GM23338 (cell line): ENCODE measurements at regions not wholly inside any gene's neighbourhood (a gene's known extent, or its start where the extent isn't known, plus 50 kb on each side); places are given as distances from the start of the nearest gene placed in this dataset.

Experiments used
- ATAC-seq: fragments of 200-7000 bp; cut with Tn5 transposase; 3 replicates; pipeline ENCODE4 v1.9.1; 2020
- DNase-seq: peaks from one replicate; pipeline ENCODE4 v3.0.0-alpha.2; 2015; ENCODE audit warnings: low spot score
- H2AFZ ChIP-seq: fragments of 200-600 bp; sonication (generic); 2 replicates; pipeline ENCODE4 v1.8.0; 2016; ENCODE audit warnings: antibody characterized with exemption, mild to moderate bottlenecking, moderate library complexity
- H3F3A ChIP-seq: fragments of 200-600 bp; sonication (generic); replicated peaks from 2 replicates; pipeline ENCODE4 v1.8.0; 2017; ENCODE audit warnings: antibody characterized with exemption, mixed run types, low read depth
- H3K27ac ChIP-seq: fragments of 200-600 bp; sonication (generic); 2 replicates; pipeline ENCODE4 v1.6.1; 2016; ENCODE audit warnings: low read depth
- H3K27me3 ChIP-seq: fragments of 200-600 bp; sonication (generic); 2 replicates; pipeline ENCODE4 v1.8.0; 2016; ENCODE audit warnings: mild to moderate bottlenecking, mixed run types, moderate library complexity; ENCODE audit not compliant: insufficient read depth
- H3K36me3 ChIP-seq: fragments of 200-600 bp; sonication (generic); 2 replicates; pipeline ENCODE4 v1.8.0; 2016; ENCODE audit warnings: mild to moderate bottlenecking; ENCODE audit not compliant: insufficient read depth
- H3K4me1 ChIP-seq: fragments of 200-600 bp; sonication (generic); 2 replicates; pipeline ENCODE4 v1.8.0; 2016; ENCODE audit warnings: mild to moderate bottlenecking, moderate library complexity; ENCODE audit not compliant: insufficient read depth
- H3K4me2 ChIP-seq: fragments of 200-600 bp; sonication (generic); 2 replicates; pipeline ENCODE4 v1.7.1; 2017; ENCODE audit warnings: mixed run types
- H3K4me3 ChIP-seq: fragments of 200-600 bp; sonication (generic); 2 replicates; pipeline ENCODE4 v1.6.1; 2016; ENCODE audit warnings: mixed run types
- H3K79me2 ChIP-seq: fragments of 200-600 bp; sonication (generic); replicated peaks from 2 replicates; pipeline ENCODE4 v1.8.0; 2017; ENCODE audit warnings: mild to moderate bottlenecking; ENCODE audit not compliant: insufficient read depth
- H3K9me2 ChIP-seq: fragments of 200-600 bp; sonication (generic); 2 replicates; pipeline ENCODE4 v1.8.0; 2017; ENCODE audit not compliant: insufficient read depth
- H4K20me1 ChIP-seq: fragments of 200-600 bp; sonication (generic); replicated peaks from 2 replicates; pipeline ENCODE4 v1.8.0; 2017; ENCODE audit warnings: mild to moderate bottlenecking; ENCODE audit not compliant: insufficient read depth
- H3K27ac Mint-ChIP-seq: 2 replicates; pipeline ENCODE4 v1.8.0; 2020; ENCODE audit warnings: inconsistent platforms, mild to moderate bottlenecking, moderate library complexity, mixed read lengths
- H3K27me3 Mint-ChIP-seq: 3 replicates; pipeline ENCODE4 v1.8.0; 2022; ENCODE audit warnings: low read depth, mild to moderate bottlenecking, moderate library complexity, mixed read lengths, inconsistent platforms; ENCODE audit not compliant: insufficient read depth, poor library complexity
- H3K36me3 Mint-ChIP-seq: 3 replicates; pipeline ENCODE4 v1.8.0; 2021; ENCODE audit warnings: low read depth, mild to moderate bottlenecking, inconsistent platforms, moderate library complexity, mixed read lengths
- H3K4me1 Mint-ChIP-seq: 3 replicates; pipeline ENCODE4 v1.8.0; 2020; ENCODE audit warnings: mild to moderate bottlenecking, inconsistent platforms, mixed read lengths
- H3K4me3 Mint-ChIP-seq: 3 replicates; pipeline ENCODE4 v1.8.0; 2021; ENCODE audit warnings: moderate library complexity, mild to moderate bottlenecking, inconsistent platforms, mixed read lengths
- H3K9me3 Mint-ChIP-seq: 3 replicates; pipeline ENCODE4 v1.8.0; 2020; ENCODE audit warnings: moderate library complexity, mild to moderate bottlenecking, inconsistent platforms, mixed read lengths
- CREB1 ChIP-seq: fragments of 250-450 bp; sonication (Bioruptor Pico); IDR thresholded peaks from 2 replicates; pipeline ENCODE4 v1.5.0; 2020; ENCODE audit warnings: low read depth, mild to moderate bottlenecking, moderate library complexity
- ETS1 ChIP-seq: IDR thresholded peaks from 2 replicates; pipeline ENCODE4 v1.6.1; 2016; ENCODE audit warnings: antibody characterized with exemption
- EZH2phosphoT487 ChIP-seq: fragments of 200-600 bp; sonication (generic); IDR thresholded peaks from one replicate; pipeline ENCODE4 v1.8.1; 2018; ENCODE audit warnings: antibody characterized with exemption; ENCODE audit not compliant: unreplicated experiment
- JUNB ChIP-seq: IDR thresholded peaks from one replicate; pipeline ENCODE4 v1.6.1; 2016; ENCODE audit warnings: antibody characterized with exemption; ENCODE audit not compliant: unreplicated experiment
- POLR2AphosphoS5 ChIP-seq: IDR thresholded peaks from 2 replicates; pipeline ENCODE4 v1.6.1; 2016; ENCODE audit warnings: antibody characterized with exemption, low read depth
- STAT1 ChIP-seq: IDR thresholded peaks from one replicate; pipeline ENCODE4 v1.6.1; 2016; ENCODE audit warnings: antibody characterized with exemption; ENCODE audit not compliant: unreplicated experiment
- ZNF114 ChIP-seq: fragments of 250-450 bp; sonication (Bioruptor Pico); IDR thresholded peaks from 2 replicates; pipeline ENCODE4 v1.5.0; 2020; ENCODE audit warnings: mild to moderate bottlenecking, moderate library complexity
- ZNF331 ChIP-seq: fragments of 250-450 bp; sonication (Bioruptor Pico); IDR thresholded peaks from 2 replicates; pipeline ENCODE4 v1.5.0; 2020; ENCODE audit warnings: low read depth, mild to moderate bottlenecking, moderate library complexity
- ZNF462 ChIP-seq: fragments of 250-450 bp; sonication (Bioruptor Pico); IDR thresholded peaks from 2 replicates; pipeline ENCODE4 v1.5.0; 2020; ENCODE audit warnings: mild to moderate bottlenecking, moderate library complexity

GRCh38 chr13:75934889-75935288 is 298.8 kb downstream of the LMO7 start:
- H3K9me2 ChIP-seq = no peaks in the 10 kb centered on the region
- H3K79me2 ChIP-seq = no peaks in the 10 kb centered on the region
- no peaks in the 10 kb centered on the region for H4K20me1 ChIP-seq
- Mint-ChIP-seq H3K9me3 (no peaks in the 10 kb centered on the region), H3K4me3 (no peak overlapping the region), H3K36me3 (no peaks in the 10 kb centered on the region), H3K27me3 (peaks cover 3% of the 10 kb centered on the region), H3K4me1 (peaks cover 4% of the 10 kb centered on the region; the same call in 2 of the 3 replicates), H3K27ac (no peak overlapping the region)
- DNase-seq (no peak), ATAC-seq (no peak)
- no peaks in the 10 kb centered on the region for H3K4me1 ChIP-seq
- no peak overlapping the region for H2AFZ ChIP-seq
- no peaks in the 10 kb centered on the region for H3F3A ChIP-seq
- H3K27me3 ChIP-seq = no peaks in the 10 kb centered on the region
- no peak overlapping the region for H3K4me3 ChIP-seq
- no peaks in the 10 kb centered on the region for H3K36me3 ChIP-seq
- TF ChIP-seq POLR2AphosphoS5 (no peak), ETS1 (no peak), STAT1 (no peak), JUNB (no peak), CREB1 (CRISPR knock-in tag) (no peak), EZH2phosphoT487 (no peak), ZNF331 (no peak), ZNF462 (CRISPR knock-in tag) (no peak), ZNF114 (CRISPR knock-in tag) (no peak)
- H3K4me2 ChIP-seq = no peak overlapping the region
- H3K27ac ChIP-seq = no peak overlapping the region
